ENCODE measurements at regions not wholly inside any gene's neighbourhood (a gene's known extent, or its start where the extent isn't known, plus 50 kb on each side); places are given as distances from the start of the nearest gene placed in this dataset.

DNA sequence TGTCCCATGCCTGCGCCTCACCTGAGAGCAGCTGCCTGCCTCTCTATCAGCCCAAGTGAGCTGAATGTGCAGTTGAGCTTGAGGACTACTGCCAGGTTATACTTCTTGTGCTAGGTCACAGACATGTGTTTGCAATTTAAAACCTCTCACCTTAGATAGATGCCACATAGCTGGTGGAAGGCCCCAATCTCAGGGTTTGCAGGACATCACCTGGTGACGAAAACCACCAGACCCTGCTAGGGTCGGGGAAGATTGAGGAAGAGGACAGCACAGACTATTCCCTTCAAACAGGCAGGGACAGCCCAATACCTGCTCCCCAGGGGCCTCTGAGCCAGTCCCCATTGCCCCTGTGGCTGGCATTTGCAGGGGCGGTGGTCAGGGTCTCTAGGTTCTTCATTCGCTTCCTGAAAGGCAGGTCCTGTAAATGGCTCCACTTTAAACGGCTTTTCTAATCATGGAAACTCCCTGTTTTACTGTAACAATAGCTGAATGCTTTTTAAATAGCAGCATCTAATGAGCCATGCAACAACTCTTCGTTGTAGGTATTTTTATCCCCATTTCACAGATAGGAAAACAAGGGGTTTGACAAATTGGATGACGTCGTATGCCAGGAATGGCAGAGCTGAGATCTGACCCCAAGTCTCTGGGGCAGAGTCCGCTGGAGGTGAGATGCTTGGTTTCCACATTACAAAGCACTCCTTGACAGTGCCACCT is 80.1 kb downstream of the EMX2 start:
- no peak for TF ChIP-seq EZH2 (IDR thresholded peaks at IDR 0.05; ENCODE audit: borderline replicate concordance, low read length)
- TF ChIP-seq, protein P1, sequence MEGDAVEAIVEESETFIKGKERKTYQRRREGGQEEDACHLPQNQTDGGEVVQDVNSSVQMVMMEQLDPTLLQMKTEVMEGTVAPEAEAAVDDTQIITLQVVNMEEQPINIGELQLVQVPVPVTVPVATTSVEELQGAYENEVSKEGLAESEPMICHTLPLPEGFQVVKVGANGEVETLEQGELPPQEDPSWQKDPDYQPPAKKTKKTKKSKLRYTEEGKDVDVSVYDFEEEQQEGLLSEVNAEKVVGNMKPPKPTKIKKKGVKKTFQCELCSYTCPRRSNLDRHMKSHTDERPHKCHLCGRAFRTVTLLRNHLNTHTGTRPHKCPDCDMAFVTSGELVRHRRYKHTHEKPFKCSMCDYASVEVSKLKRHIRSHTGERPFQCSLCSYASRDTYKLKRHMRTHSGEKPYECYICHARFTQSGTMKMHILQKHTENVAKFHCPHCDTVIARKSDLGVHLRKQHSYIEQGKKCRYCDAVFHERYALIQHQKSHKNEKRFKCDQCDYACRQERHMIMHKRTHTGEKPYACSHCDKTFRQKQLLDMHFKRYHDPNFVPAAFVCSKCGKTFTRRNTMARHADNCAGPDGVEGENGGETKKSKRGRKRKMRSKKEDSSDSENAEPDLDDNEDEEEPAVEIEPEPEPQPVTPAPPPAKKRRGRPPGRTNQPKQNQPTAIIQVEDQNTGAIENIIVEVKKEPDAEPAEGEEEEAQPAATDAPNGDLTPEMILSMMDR (IDR thresholded peaks at IDR 0.05; ENCODE audit: low read length) = no peak

Data from OCI-LY1 (cell line).